ENCODE measurements at regions not wholly inside any gene's neighbourhood (a gene's known extent, or its start where the extent isn't known, plus 50 kb on each side); places are given as distances from the start of the nearest gene placed in this dataset.

DNA sequence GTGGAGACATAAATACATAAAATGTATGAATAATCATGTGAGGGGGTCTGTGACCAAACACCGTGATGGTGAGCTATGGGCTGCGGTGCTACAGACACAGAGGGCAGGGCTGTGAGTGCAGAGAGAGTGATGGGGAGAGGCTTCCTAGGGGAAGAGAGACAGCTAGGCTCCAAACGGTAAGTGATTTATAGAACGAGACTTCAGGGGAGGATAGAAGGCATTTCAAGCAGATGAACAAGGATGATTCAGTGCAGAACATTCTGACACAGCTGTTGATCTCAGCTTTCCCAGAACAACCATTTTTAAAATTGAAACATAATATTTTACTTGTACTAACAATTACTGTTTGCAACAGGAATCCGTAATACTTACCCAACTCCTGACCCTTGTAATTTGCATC lies 100.7 kb downstream of the GAS1 start:
- no peaks in the 10 kb centered on the region for H3K79me2 ChIP-seq (ENCODE audit: insufficient read depth, low read length)
- no peaks in the 10 kb centered on the region for H4K20me1 ChIP-seq (ENCODE audit: insufficient read depth, low read length)
- H3K36me3 ChIP-seq (replicated peaks in 1 of 2; ENCODE audit: control insufficient read depth in 1 of 2, insufficient read depth in 2 of 2, low read length in 2 of 2) = no peaks in the 10 kb centered on the region
- no peak for TF ChIP-seq CTCF (IDR thresholded peaks at IDR 0.05)
- Mint-ChIP-seq H3K36me3 (no peaks in the 10 kb centered on the region), H3K4me3 (no peak overlapping the region), H3K27me3 (ENCODE audit: low read depth in 3 of 3) (peaks cover 0 to 2% (median 2%) of the 10 kb centered on the region in 3 donors), H3K27ac (no peak overlapping the region), H3K4me1 (no peaks in the 10 kb centered on the region), H3K9me3 (peaks cover 0 to 12% (median 3%) of the 10 kb centered on the region in 7 donors)
- H2AFZ ChIP-seq (ENCODE audit: insufficient read depth, low read depth, low read length, poor library complexity, severe bottlenecking) = no peak overlapping the region
- H3K27ac ChIP-seq (ENCODE audit: low read depth in 1 of 2, low read length in 2 of 2) = no peak overlapping the region
- no peak overlapping the region for H3K4me2 ChIP-seq (replicated peaks; ENCODE audit: extremely low read depth, low read length, poor library complexity, severe bottlenecking)
- no CpG with 5 or more reads among the region's 5 CpGs for WGBS (ENCODE audit: insufficient coverage)
- H3K9ac ChIP-seq (ENCODE audit: insufficient read depth, low read length, poor library complexity, severe bottlenecking) = no peak overlapping the region
- H3K27me3 ChIP-seq (ENCODE audit: control insufficient read depth in 2 of 2, insufficient read depth in 2 of 2, low read length in 2 of 2) = no peaks in the 10 kb centered on the region
- no peaks in the 10 kb centered on the region for H3K4me1 ChIP-seq (ENCODE audit: control insufficient read depth in 1 of 2, insufficient read depth in 2 of 2, low read length in 2 of 2)
- no peak overlapping the region for H3K4me3 ChIP-seq (replicated peaks in 1 of 3; ENCODE audit: low read depth in 2 of 3, low read length in 3 of 3)
- intact Hi-C loops (cut with micrococcal nuclease) = no loop called here
- no peak for DNase-seq
- H3K9me3 ChIP-seq (replicated peaks in 1 of 2; ENCODE audit: control insufficient read depth in 1 of 2, insufficient read depth in 1 of 2, low read length in 2 of 2) = no peaks in the 10 kb centered on the region

- no peaks in the 10 kb centered on the region for H3K27me3 ChIP-seq (ENCODE audit: control insufficient read depth in 2 of 2, insufficient read depth in 2 of 2, low read length in 2 of 2)
- H2AFZ ChIP-seq (ENCODE audit: insufficient read depth, low read depth, low read length, poor library complexity, severe bottlenecking) = no peak overlapping the region
- no peaks in the 10 kb centered on the region for H3K9me3 ChIP-seq (replicated peaks in 1 of 2; ENCODE audit: control insufficient read depth in 1 of 2, insufficient read depth in 1 of 2, low read length in 2 of 2)
- H3K79me2 ChIP-seq (ENCODE audit: insufficient read depth, low read length) = no peaks in the 10 kb centered on the region
- H3K9me3 Mint-ChIP-seq = peaks cover 0 to 7% (median 2%) of the 10 kb centered on the region in 7 donors
- no peak for TF ChIP-seq CTCF (IDR thresholded peaks at IDR 0.05)
- peaks cover 0 to 4% (median 2%) of the 10 kb centered on the region in 3 donors for H3K27me3 Mint-ChIP-seq (ENCODE audit: low read depth in 3 of 3)
- no peaks in the 10 kb centered on the region for H3K36me3 ChIP-seq (replicated peaks in 1 of 2; ENCODE audit: control insufficient read depth in 1 of 2, insufficient read depth in 2 of 2, low read length in 2 of 2)
- no peaks in the 10 kb centered on the region for H3K4me1 ChIP-seq (ENCODE audit: control insufficient read depth in 1 of 2, insufficient read depth in 2 of 2, low read length in 2 of 2)
- no peak for DNase-seq
- no peak overlapping the region for H3K9ac ChIP-seq (ENCODE audit: insufficient read depth, low read length, poor library complexity, severe bottlenecking)
- H3K4me3 Mint-ChIP-seq = no peak overlapping the region
- H3K36me3 Mint-ChIP-seq = no peaks in the 10 kb centered on the region
- no peak overlapping the region for H3K4me3 ChIP-seq (replicated peaks in 1 of 3; ENCODE audit: low read depth in 2 of 3, low read length in 3 of 3)
- no peak overlapping the region for H3K27ac Mint-ChIP-seq
- H3K4me2 ChIP-seq (replicated peaks; ENCODE audit: extremely low read depth, low read length, poor library complexity, severe bottlenecking) = no peak overlapping the region
- no peak overlapping the region for H3K27ac ChIP-seq (ENCODE audit: low read depth in 1 of 2, low read length in 2 of 2)
- H4K20me1 ChIP-seq (ENCODE audit: insufficient read depth, low read length) = no peaks in the 10 kb centered on the region
- WGBS (ENCODE audit: insufficient coverage) = no CpG with 5 or more reads among the region's 1 CpG
- no peaks in the 10 kb centered on the region for H3K4me1 Mint-ChIP-seq
- intact Hi-C loops (cut with micrococcal nuclease) = no loop called here
Measured at GRCh38 chr9:86843206-86843605, 104.1 kb downstream of the GAS1 start.

Data from CD14-positive monocyte (primary cell).